D721Med (cell line): ENCODE measurements at regions not wholly inside any gene's neighbourhood (a gene's known extent, or its start where the extent isn't known, plus 50 kb on each side); places are given as distances from the start of the nearest gene placed in this dataset.

Experiments
- DNase-seq: peaks from one replicate; pipeline ENCODE4 v3.0.0; 2011; ENCODE audit warnings: low spot score; ENCODE audit not compliant: insufficient read length
- FAIRE-seq: peaks from 2 replicates; lab custom pipeline; 2011; peaks lifted over from hg19 to GRCh38; lab: Jason Lieb, UNC
- CTCF ChIP-seq: IDR thresholded peaks from 2 replicates; pipeline ENCODE4 v1.5.1; 2012; ENCODE audit warnings: mild to moderate bottlenecking, control low read depth; ENCODE audit not compliant: insufficient read depth; ENCODE audit errors: missing control alignments

- no peak for TF ChIP-seq CTCF
- FAIRE-seq, result no peak
- DNase-seq, result no peak
Measured at GRCh38 chr20:11564491-11564890, 353.2 kb upstream of the BTBD3 start.

GRCh38 chr20:11569163-11569562, 348.5 kb upstream of the BTBD3 start:
- DNase-seq (no peak), FAIRE-seq (no peak)
- TF ChIP-seq CTCF, result no peak

GRCh38 chr20:11573507-11573906, 344.2 kb upstream of the BTBD3 start:
- TF ChIP-seq CTCF, result no peak
- no peak for FAIRE-seq
- no peak for DNase-seq

GRCh38 chr20:11581271-11581670, 336.4 kb upstream of the BTBD3 start:
- FAIRE-seq (no peak), DNase-seq (no peak)

GRCh38 chr20:11582060-11582459, 335.6 kb upstream of the BTBD3 start:
- FAIRE-seq, result no peak
- no peak for TF ChIP-seq CTCF
- no peak for DNase-seq

More at GRCh38 chr20:11581271-11581670, 336.4 kb upstream of the BTBD3 start:
- no peak for TF ChIP-seq CTCF

- DNase-seq (no peak), FAIRE-seq (no peak)
- TF ChIP-seq CTCF, result peak; percentile 10
Measured at GRCh38 chr20:11585752-11586352, 331.8 kb upstream of the BTBD3 start.

- FAIRE-seq (no peak), DNase-seq (no peak)
- TF ChIP-seq CTCF, result no peak
Measured at GRCh38 chr20:11588875-11589274, 328.8 kb upstream of the BTBD3 start.
